ACC112 (cell line): ENCODE measurements at regions not wholly inside any gene's neighbourhood (a gene's known extent, or its start where the extent isn't known, plus 50 kb on each side); places are given as distances from the start of the nearest gene placed in this dataset.
"Not testable (repeated sequence)": the region's sequence is repeated elsewhere in the genome, so short reads cannot be mapped to it uniquely, and the experiment has no call there.

Source experiments
- H2AFZ ChIP-seq: fragments of 200-600 bp; sonication (generic); one replicate; pipeline ENCODE4 v1.6.0; 2017; ENCODE audit warnings: antibody characterized with exemption, low read length; ENCODE audit not compliant: unreplicated experiment
- H3K27ac ChIP-seq: fragments of 200-600 bp; sonication (generic); 2 replicates; pipeline ENCODE4 v1.5.1; 2014; ENCODE audit warnings: low read depth, mild to moderate bottlenecking, antibody characterized with exemption, low read length, moderate library complexity
- H3K27me3 ChIP-seq: fragments of 200-600 bp; sonication (generic); 2 replicates; pipeline ENCODE4 v1.6.1; 2014; ENCODE audit warnings: mild to moderate bottlenecking, antibody characterized with exemption, low read length, moderate library complexity, mixed read lengths; ENCODE audit not compliant: insufficient read depth
- H3K36me3 ChIP-seq: fragments of 200-600 bp; sonication (generic); 2 replicates; pipeline ENCODE4 v1.6.1; 2016; ENCODE audit warnings: mild to moderate bottlenecking, antibody characterized with exemption, low read length, moderate library complexity, mixed read lengths; ENCODE audit not compliant: insufficient read depth
- H3K4me1 ChIP-seq: fragments of 200-600 bp; sonication (generic); one replicate; pipeline ENCODE4 v1.6.1; 2016; ENCODE audit warnings: low read length, mixed read lengths; ENCODE audit not compliant: insufficient read depth, unreplicated experiment, control insufficient read depth
- H3K4me3 ChIP-seq: fragments of 200-600 bp; sonication (generic); 2 replicates; pipeline ENCODE4 v1.5.1; 2014; ENCODE audit warnings: mild to moderate bottlenecking, low read depth, low read length
- H3K79me2 ChIP-seq: fragments of 200-600 bp; sonication (generic); one replicate; pipeline ENCODE4 v1.6.0; 2016; ENCODE audit warnings: low read length; ENCODE audit not compliant: control insufficient read depth, unreplicated experiment, insufficient read depth

GRCh38 chr2:17232776-17233556, 285.3 kb downstream of the RAD51AP2 start:
- no peaks in the 10 kb centered on the region for H3K27me3 ChIP-seq
- H2AFZ ChIP-seq, result no peak overlapping the region
- no peaks in the 10 kb centered on the region for H3K36me3 ChIP-seq
- H3K4me3 ChIP-seq, result no peak overlapping the region
- no peak overlapping the region for H3K27ac ChIP-seq
- no peaks in the 10 kb centered on the region for H3K79me2 ChIP-seq
- no peaks in the 10 kb centered on the region for H3K4me1 ChIP-seq

- Histone ChIP-seq H3K27ac (no peak overlapping the region), H3K79me2 (no peaks in the 10 kb centered on the region), H3K4me1 (no peaks in the 10 kb centered on the region), H3K4me3 (no peak overlapping the region), H3K36me3 (no peaks in the 10 kb centered on the region), H3K27me3 (no peaks in the 10 kb centered on the region), H2AFZ (no peak overlapping the region)
These were observed 286.8 kb downstream of the RAD51AP2 start for GRCh38 chr2:17231394-17231965.

- Histone ChIP-seq H3K27me3 (no peaks in the 10 kb centered on the region), H3K4me3 (no peak overlapping the region), H3K27ac (no peak overlapping the region), H3K4me1 (no peaks in the 10 kb centered on the region), H3K79me2 (no peaks in the 10 kb centered on the region), H3K36me3 (no peaks in the 10 kb centered on the region), H2AFZ (no peak overlapping the region)
These were observed 288.8 kb downstream of the RAD51AP2 start for GRCh38 chr2:17229414-17229813.

GRCh38 chr2:17228461-17228860, 289.8 kb downstream of the RAD51AP2 start:
- Histone ChIP-seq H3K27ac (no peak overlapping the region), H3K27me3 (no peaks in the 10 kb centered on the region), H3K4me3 (no peak overlapping the region), H3K4me1 (no peaks in the 10 kb centered on the region), H2AFZ (no peak overlapping the region), H3K36me3 (no peaks in the 10 kb centered on the region), H3K79me2 (no peaks in the 10 kb centered on the region)

- H3K4me3 ChIP-seq, result no peak overlapping the region
- H3K27ac ChIP-seq, result no peak overlapping the region
- H3K79me2 ChIP-seq, result no peaks in the 10 kb centered on the region
- H3K27me3 ChIP-seq, result no peaks in the 10 kb centered on the region
- H3K36me3 ChIP-seq, result no peaks in the 10 kb centered on the region
- H3K4me1 ChIP-seq, result no peaks in the 10 kb centered on the region
- H2AFZ ChIP-seq, result no peak overlapping the region
These were observed 290.4 kb downstream of the RAD51AP2 start for GRCh38 chr2:17227856-17228255.

GRCh38 chr2:17226941-17227490, 291.2 kb downstream of the RAD51AP2 start:
- Histone ChIP-seq H3K4me3 (no peak overlapping the region), H3K27ac (no peak overlapping the region), H3K4me1 (no peaks in the 10 kb centered on the region), H3K79me2 (no peaks in the 10 kb centered on the region), H3K27me3 (no peaks in the 10 kb centered on the region), H2AFZ (no peak overlapping the region), H3K36me3 (no peaks in the 10 kb centered on the region)

GRCh38 chr2:17223211-17223610, 295.0 kb downstream of the RAD51AP2 start:
- H3K4me1 ChIP-seq, result no peaks in the 10 kb centered on the region
- H3K27ac ChIP-seq, result no peak overlapping the region
- H3K27me3 ChIP-seq, result no peaks in the 10 kb centered on the region
- H3K4me3 ChIP-seq, result no peak overlapping the region
- no peak overlapping the region for H2AFZ ChIP-seq
- H3K36me3 ChIP-seq, result no peaks in the 10 kb centered on the region
- H3K79me2 ChIP-seq, result no peaks in the 10 kb centered on the region

- Histone ChIP-seq H3K27me3 (no peaks in the 10 kb centered on the region), H3K4me1 (peaks cover 13% of the 10 kb centered on the region), H3K79me2 (no peaks in the 10 kb centered on the region), H3K36me3 (no peaks in the 10 kb centered on the region), H3K27ac (peak overlapping the region; percentile 77), H3K4me3 (peak overlapping the region; percentile 37), H2AFZ (no peak overlapping the region)
These were observed 309.7 kb downstream of the RAD51AP2 start for GRCh38 chr2:17208511-17208910.

GRCh38 chr2:17206771-17207170, 311.5 kb downstream of the RAD51AP2 start:
- Histone ChIP-seq H3K79me2 (no peaks in the 10 kb centered on the region), H3K4me3 (no peak overlapping the region), H3K27me3 (no peaks in the 10 kb centered on the region), H3K27ac (no peak overlapping the region), H3K4me1 (peaks cover 13% of the 10 kb centered on the region), H2AFZ (no peak overlapping the region), H3K36me3 (no peaks in the 10 kb centered on the region)

GRCh38 chr2:17204214-17204613, 314.0 kb downstream of the RAD51AP2 start:
- H3K4me3 ChIP-seq, H3K27ac ChIP-seq, H3K4me1 ChIP-seq, H3K36me3 ChIP-seq, H3K27me3 ChIP-seq, H3K79me2 ChIP-seq, H2AFZ ChIP-seq: not testable (repeated sequence)

- H2AFZ ChIP-seq, H3K36me3 ChIP-seq, H3K27ac ChIP-seq, H3K27me3 ChIP-seq, H3K4me1 ChIP-seq, H3K79me2 ChIP-seq, H3K4me3 ChIP-seq: not testable (repeated sequence)
These were observed 315.6 kb downstream of the RAD51AP2 start for GRCh38 chr2:17202628-17203027.
